SHP77 (cell line): ENCODE measurements at regions not wholly inside any gene's neighbourhood (a gene's known extent, or its start where the extent isn't known, plus 50 kb on each side); places are given as distances from the start of the nearest gene placed in this dataset.

ENCODE experiments used
- DNase-seq, 2 experiments: peaks; one replicate each; lab custom pipeline; 2025; lab: John Stamatoyannopoulos, UW

- DNase-seq, result no peak
These were observed 194.3 kb downstream of the NR2F2 start for GRCh38 chr15:96524676-96525417.

GRCh38 chr15:96535148-96535547, 204.6 kb downstream of the NR2F2 start:
- no peak for DNase-seq

GRCh38 chr15:96538491-96538890, 208.0 kb downstream of the NR2F2 start:
- DNase-seq, result no peak

DNA sequence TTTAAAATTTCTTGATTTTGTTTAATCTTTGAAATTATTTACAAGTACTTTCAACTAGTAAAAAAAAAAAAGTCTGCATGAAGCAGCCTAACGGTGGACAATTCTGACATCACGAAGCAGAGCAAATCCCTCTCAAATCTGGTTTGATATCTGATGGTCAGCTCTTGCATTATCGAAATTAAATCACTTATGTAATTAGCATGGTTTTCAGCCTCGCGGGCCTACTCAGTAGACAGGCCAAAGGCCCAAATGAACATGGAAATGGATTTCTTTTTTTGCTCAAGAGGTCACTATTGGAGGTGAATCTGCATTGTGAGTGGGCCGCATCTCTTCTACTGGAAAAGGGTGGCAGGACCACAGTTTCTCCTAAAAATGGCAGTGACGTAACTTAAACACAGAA, 209.8 kb downstream of the NR2F2 start:
- DNase-seq, result no peak

DNA sequence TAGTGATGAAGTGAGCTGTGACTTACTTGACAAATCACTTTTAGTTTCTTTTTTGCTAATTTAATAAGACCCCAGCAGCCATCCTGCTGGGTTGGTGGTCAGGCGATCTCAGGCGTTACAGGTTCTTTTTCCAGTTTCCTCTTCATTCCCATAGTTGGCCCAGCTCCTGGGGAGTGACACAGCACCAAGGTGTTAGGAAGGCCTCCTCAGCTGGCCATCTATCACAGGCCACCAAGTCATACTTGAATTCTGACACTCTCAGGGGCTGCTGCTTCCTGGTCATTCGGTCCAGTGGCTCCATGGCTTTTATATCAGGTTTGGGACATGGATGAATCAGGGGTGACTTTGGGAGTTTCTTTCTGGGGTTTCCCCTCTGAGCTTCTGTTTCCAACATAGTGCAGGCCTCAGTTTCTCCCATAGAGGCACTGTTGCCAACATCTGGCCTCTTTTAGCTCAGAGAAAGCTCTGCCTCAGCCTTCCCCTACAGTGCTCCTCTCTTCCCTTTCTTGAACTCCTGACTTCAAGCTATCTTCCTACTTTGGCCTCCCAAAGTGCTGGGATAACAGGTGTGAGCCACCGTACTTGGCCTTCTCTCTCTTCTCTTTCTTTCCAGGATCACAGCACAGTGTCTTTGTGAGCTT, 211.8 kb downstream of the NR2F2 start:
- DNase-seq, result no peak

GRCh38 chr15:96544162-96544756, 213.8 kb downstream of the NR2F2 start:
- DNase-seq, result no peak

- no peak for DNase-seq
These were observed 218.6 kb downstream of the NR2F2 start for GRCh38 chr15:96549136-96549535.

DNA sequence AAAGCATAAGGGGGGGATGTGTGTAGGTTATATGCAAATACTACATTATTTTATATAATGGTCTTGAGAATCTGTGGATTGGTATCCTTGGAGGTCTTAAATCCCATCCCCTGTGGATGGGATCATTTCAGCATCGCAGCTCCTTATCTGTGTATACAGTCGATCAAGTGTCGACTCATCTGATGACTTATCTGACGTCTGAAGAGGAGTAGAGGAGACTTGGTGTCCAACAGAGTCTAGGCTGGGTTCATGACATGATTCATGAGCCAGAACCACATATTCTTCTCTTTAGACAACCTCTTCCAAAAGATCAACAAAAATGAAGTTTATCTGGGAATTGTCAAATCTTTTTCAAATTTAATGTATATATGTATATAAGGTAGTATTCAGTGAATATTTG, 220.7 kb downstream of the NR2F2 start:
- DNase-seq, result no peak

DNA sequence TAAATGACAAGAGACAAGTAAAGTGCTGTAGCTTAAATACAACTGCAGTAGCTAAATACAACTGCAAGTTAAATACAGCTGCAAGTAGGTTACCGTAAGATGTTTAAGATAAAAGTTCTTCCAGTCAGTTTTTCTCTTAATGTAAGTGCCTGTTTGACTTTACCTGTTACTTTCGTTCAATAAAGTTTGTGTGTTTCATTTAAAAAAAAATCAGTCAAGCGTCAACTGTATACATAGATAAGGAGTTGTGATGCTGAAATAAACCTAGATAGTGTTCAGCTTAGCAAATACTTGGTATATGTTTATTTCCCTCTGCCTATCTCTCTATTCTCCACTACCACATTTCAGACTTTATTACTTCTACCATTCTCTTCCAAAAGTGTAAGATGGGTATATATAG, 221.2 kb downstream of the NR2F2 start:
- no peak for DNase-seq

GRCh38 chr15:96553006-96553405, 222.5 kb downstream of the NR2F2 start:
- DNase-seq, result no peak

- DNase-seq, result no peak
These were observed 223.0 kb downstream of the NR2F2 start for GRCh38 chr15:96553451-96553850.

DNA sequence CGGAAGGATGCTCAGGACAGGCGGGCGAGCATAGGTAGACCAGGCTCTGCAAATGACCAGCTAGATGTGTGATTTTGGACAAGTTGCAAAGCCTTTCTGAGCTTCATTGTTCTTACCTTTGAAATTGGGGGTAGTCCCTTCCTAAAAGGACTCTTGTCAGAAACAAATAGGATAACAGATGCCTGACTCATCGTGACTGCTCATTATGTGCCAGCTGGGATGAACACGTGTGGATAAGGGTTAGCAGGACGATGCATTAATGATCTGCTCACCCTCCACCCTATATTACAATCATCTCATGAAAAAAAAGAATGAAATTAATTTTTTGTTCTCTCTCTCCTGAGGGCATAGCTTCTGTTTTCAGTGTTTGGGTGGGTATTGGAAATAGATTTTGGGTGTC, 223.4 kb downstream of the NR2F2 start:
- no peak for DNase-seq

DNA sequence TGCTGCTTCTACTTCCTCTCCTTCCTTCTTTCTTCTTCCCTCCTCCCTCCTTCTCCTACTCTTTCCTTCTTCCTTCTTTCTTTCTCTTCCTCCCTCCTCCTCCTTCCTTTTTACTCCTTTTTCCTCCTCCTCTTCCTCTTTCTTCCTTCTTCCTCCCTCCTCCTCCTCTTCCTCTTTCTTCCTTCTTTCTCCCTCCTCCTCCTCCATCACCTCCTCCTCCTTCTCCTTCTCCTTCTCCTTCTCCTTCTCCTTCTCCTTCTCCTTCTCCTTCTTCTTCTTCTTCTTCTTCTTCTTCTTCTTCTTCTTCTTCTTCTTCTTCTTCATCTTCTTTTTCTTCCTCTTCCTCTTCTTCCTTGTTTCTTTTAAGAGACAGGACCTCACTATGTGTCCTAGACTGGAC, 224.0 kb downstream of the NR2F2 start:
- no peak for DNase-seq

DNA sequence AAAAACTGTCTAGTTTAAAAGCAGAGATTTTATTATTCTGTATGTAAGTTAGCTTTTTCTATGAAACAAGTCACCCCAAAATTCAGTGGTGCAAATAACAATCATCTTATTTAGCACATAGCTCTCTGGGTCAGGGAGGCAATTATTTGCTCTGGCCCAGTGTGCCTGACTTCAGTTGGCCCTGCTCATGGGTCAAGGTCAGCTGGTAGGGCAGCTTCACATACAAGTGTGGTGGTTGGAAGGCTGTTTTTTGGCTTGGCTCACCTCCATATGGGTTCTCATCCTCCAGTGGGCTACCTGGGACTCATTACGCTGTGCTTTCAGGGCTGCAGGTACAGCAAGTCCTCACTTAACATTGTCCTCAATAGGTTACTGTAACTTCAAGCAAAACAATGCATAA, 228.6 kb downstream of the NR2F2 start:
- no peak for DNase-seq

- DNase-seq, result no peak
These were observed 229.1 kb downstream of the NR2F2 start for GRCh38 chr15:96559631-96560030.

DNA sequence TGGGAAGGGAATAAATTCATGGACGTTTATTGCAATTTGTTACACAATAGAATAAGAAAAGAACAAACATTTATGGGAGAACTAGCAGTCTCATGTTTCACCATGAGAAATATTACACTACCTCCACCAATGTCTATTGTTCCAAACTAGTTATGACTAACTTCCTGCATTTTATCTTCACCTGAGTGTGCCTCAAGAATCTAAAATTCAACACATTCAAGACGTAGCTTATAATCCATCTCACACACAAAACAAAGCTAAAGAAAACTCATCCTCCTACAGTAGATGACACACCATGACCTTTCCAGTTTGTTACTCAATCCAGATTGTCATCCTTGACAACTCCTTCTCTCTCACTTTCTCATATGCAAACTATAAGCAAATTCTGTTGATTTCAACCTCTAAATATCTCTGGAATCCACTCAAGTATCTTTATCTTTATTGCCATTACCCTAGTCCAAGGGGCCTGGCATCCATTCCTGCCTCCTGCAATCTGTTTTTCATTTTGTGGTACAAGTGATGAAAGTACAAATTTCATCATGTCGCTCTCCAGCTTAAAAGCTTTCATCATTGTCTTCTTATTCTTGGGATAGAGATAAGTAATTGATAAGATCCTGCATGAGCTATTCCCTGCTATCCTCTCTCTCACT, 229.9 kb downstream of the NR2F2 start:
- DNase-seq, result no peak

- DNase-seq, result no peak
These were observed 231.1 kb downstream of the NR2F2 start for GRCh38 chr15:96561593-96561992.

GRCh38 chr15:96564546-96564945, 234.0 kb downstream of the NR2F2 start:
- no peak for DNase-seq

GRCh38 chr15:96565266-96565665, 234.8 kb downstream of the NR2F2 start:
- no peak for DNase-seq

GRCh38 chr15:96574782-96575181, 244.3 kb downstream of the NR2F2 start:
- no peak for DNase-seq

DNA sequence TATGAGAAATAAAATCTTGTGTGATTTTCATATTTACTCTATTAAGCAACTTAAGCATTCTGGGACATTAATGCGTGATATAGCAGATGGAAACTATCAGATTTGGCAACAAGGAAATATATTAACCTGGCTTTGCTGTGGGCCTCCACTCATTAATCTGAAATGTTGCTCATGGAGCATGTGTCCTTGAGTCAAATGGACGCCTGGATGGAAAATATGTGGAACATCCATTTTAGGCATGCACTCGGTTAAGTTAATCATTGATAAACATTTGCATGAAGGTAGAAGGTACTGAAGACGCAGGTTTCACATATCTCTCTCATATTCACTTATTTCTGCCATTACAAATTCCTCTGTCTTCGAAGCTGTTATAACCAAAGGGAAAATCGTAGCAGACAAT, 246.1 kb downstream of the NR2F2 start:
- no peak for DNase-seq

- no peak for DNase-seq
These were observed 247.9 kb downstream of the NR2F2 start for GRCh38 chr15:96578393-96578792.

- no peak for DNase-seq
These were observed 250.9 kb downstream of the NR2F2 start for GRCh38 chr15:96581371-96581770.
